Mucosa of stomach (tissue), 1 donor: ENCODE measurements at regions not wholly inside any gene's neighbourhood (a gene's known extent, or its start where the extent isn't known, plus 50 kb on each side); places are given as distances from the start of the nearest gene placed in this dataset.

Source experiments
- H3K27me3 ChIP-seq: one replicate; pipeline ENCODE4 v1.7.0; 2013; ENCODE audit warnings: mild to moderate bottlenecking, low read length; ENCODE audit not compliant: control insufficient read depth, insufficient read depth
- H3K36me3 ChIP-seq: one replicate; pipeline ENCODE4 v1.7.0; 2013; ENCODE audit warnings: low read length; ENCODE audit not compliant: control insufficient read depth, insufficient read depth
- H3K4me1 ChIP-seq: one replicate; pipeline ENCODE4 v1.7.0; 2013; ENCODE audit warnings: mild to moderate bottlenecking, low read length; ENCODE audit not compliant: control insufficient read depth, insufficient read depth
- H3K4me3 ChIP-seq: one replicate; pipeline ENCODE4 v1.7.0; 2013; ENCODE audit warnings: low read length
- H3K9ac ChIP-seq: one replicate; pipeline ENCODE4 v1.7.0; 2013; ENCODE audit warnings: mild to moderate bottlenecking, low read length, moderate library complexity
- H3K9me3 ChIP-seq: one replicate; pipeline ENCODE4 v1.7.0; 2013; ENCODE audit warnings: mild to moderate bottlenecking, low read length, moderate library complexity; ENCODE audit not compliant: control insufficient read depth
- donor health status: Pancreatic carcinoma.

DNA sequence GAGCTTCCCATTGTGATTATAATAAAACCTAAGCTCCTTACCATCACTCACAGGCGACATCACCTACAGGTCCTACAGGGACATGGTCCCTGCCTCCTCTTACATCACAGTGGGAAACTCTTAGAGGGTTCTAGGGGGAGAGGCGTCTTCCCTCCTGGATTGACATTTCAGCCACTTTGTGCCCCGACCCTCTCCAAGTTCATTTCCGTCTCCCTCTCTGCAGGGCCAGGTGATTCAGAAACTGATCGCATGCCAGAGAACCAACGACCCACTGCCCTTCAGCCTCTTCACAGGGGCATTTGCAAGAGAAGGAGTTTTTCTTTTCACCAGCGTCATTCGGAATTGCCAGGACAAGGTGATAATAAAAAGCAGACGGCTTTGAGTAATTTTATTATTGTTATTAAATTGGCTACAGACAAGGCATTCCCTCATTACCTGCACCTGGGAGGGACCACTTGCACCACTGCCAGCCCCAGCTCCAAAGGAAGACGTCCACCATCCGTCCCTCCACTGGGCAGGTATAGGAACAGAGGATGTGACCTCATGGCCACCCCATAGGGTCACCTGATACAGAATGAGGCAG is 85.8 kb upstream of the CUX1 start:
- H3K9ac ChIP-seq = no peak overlapping the region
- no peak overlapping the region for H3K4me3 ChIP-seq
- H3K4me1 ChIP-seq = peaks cover 30% of the 10 kb centered on the region
- no peaks in the 10 kb centered on the region for H3K27me3 ChIP-seq
- H3K36me3 ChIP-seq = no peaks in the 10 kb centered on the region
- H3K9me3 ChIP-seq = no peaks in the 10 kb centered on the region

GRCh38 chr7:101733713-101734475 is 83.5 kb upstream of the CUX1 start:
- no peaks in the 10 kb centered on the region for H3K36me3 ChIP-seq
- H3K9me3 ChIP-seq = no peaks in the 10 kb centered on the region
- peak overlapping the region; percentile 75 for H3K9ac ChIP-seq
- H3K4me1 ChIP-seq = peaks cover 23% of the 10 kb centered on the region
- H3K4me3 ChIP-seq = peak overlapping the region; percentile 50
- no peaks in the 10 kb centered on the region for H3K27me3 ChIP-seq

- no peak overlapping the region for H3K9ac ChIP-seq
- H3K36me3 ChIP-seq = no peaks in the 10 kb centered on the region
These were observed 81.3 kb upstream of the CUX1 start for GRCh38 chr7:101736084-101736483.

DNA sequence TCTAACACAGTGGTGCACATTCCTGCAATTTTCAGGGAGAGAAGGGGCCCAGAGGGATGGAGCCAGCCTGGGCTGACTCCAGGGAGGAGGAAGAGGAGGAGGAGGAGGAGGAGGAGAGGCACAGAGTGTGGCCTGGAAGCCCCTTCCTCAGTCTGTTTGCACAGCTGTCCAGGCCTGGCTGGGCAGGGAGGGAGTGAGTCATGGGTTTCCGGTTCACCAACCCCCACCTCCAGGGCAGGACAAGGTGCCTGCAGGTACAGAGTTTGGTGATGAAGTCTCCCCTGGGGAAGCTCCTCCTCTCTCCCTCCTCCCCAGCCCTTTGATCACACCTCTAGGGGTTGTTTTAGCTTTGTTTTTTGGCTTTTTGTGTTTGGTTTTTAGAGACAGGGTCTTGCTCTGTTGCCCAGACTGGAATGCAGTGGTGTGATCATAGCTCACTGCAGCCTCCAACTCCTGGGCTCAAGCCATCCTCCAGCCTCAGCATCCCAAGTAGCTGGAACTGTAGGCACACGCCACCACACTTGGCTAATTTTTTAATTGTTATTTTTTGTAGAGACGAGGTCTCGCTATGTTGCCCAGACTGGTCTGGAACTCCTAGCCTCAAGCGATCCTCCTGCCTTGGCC is 77.5 kb upstream of the CUX1 start:
- Histone ChIP-seq H3K9ac (no peak overlapping the region), H3K4me3 (no peak overlapping the region), H3K36me3 (no peaks in the 10 kb centered on the region), H3K9me3 (no peaks in the 10 kb centered on the region), H3K4me1 (peaks cover 30% of the 10 kb centered on the region), H3K27me3 (no peaks in the 10 kb centered on the region)

More at GRCh38 chr7:101736084-101736483, 81.3 kb upstream of the CUX1 start:
- H3K4me1 ChIP-seq = peaks cover 24% of the 10 kb centered on the region
- H3K27me3 ChIP-seq = no peaks in the 10 kb centered on the region
- H3K4me3 ChIP-seq = no peak overlapping the region
- H3K9me3 ChIP-seq = no peaks in the 10 kb centered on the region

DNA sequence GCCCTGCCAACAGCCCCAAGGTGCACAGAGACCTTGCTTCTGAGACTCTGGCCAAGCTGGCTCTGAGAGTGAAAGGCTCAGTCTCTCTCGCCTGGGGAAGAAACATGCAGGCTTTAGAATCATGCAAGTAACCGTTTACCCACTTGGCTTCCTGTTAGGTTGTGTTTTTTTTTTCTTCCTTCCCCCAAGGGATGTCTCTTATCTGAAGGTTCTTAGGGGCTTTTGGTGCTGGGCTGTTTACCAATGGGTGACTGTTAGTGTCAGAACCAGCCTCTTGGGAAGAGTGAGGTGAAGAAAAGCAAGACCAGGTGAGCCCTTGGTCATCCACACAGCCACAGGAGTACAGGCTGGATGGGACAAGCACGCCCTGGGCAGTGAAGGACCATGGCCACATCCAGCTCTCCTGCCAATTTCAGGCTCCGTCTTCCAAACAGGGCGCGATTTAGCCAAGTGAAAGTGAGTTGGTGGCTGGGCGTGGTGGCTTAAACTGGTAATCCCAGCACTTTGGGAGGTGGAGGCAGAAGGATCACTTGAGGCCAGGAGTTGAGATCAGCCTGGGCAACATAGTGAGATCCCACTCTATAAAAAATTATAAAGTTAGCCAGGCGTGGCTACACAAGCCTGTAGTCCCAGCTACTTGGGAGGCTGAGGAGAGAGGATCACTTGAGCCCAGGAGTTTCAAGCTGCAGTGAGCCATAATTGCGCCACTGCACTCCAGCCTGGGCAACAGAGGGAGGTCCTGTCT is 76.3 kb upstream of the CUX1 start:
- Histone ChIP-seq H3K9ac (no peak overlapping the region), H3K4me1 (peaks cover 30% of the 10 kb centered on the region), H3K36me3 (no peaks in the 10 kb centered on the region), H3K9me3 (no peaks in the 10 kb centered on the region), H3K4me3 (no peak overlapping the region), H3K27me3 (no peaks in the 10 kb centered on the region)

- Histone ChIP-seq H3K27me3 (no peaks in the 10 kb centered on the region), H3K9ac (peak overlapping the region; percentile 22), H3K4me1 (peaks cover 30% of the 10 kb centered on the region), H3K9me3 (no peaks in the 10 kb centered on the region), H3K36me3 (no peaks in the 10 kb centered on the region), H3K4me3 (peak overlapping the region; percentile 56)
These were observed 74.0 kb upstream of the CUX1 start for GRCh38 chr7:101743241-101743994.

DNA sequence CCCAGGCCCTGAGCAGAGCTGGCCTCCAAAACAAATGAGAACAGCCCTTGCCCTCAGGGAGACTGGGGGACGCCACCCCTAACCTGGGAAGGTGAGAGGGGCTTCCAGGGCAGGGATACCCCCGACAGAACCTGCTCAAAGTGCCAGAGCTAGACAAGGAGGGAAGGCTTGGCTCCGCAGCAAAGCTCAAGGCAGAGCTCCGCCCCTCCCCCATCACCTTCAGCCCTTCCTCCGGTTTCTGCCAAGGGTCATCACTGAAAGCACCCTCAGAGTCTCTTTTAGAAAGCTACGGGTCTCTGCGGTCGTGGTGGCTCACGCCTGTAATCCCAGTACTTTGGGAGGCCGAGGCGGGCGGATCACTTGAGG is 73.4 kb upstream of the CUX1 start:
- Histone ChIP-seq H3K4me3 (no peak overlapping the region), H3K4me1 (peaks cover 30% of the 10 kb centered on the region), H3K27me3 (no peaks in the 10 kb centered on the region), H3K9me3 (no peaks in the 10 kb centered on the region), H3K36me3 (no peaks in the 10 kb centered on the region), H3K9ac (peak overlapping the region; percentile 22)

GRCh38 chr7:101744588-101744987 is 72.8 kb upstream of the CUX1 start:
- Histone ChIP-seq H3K9me3 (no peaks in the 10 kb centered on the region), H3K4me3 (no peak overlapping the region), H3K4me1 (peaks cover 26% of the 10 kb centered on the region), H3K9ac (no peak overlapping the region), H3K36me3 (no peaks in the 10 kb centered on the region), H3K27me3 (no peaks in the 10 kb centered on the region)

DNA sequence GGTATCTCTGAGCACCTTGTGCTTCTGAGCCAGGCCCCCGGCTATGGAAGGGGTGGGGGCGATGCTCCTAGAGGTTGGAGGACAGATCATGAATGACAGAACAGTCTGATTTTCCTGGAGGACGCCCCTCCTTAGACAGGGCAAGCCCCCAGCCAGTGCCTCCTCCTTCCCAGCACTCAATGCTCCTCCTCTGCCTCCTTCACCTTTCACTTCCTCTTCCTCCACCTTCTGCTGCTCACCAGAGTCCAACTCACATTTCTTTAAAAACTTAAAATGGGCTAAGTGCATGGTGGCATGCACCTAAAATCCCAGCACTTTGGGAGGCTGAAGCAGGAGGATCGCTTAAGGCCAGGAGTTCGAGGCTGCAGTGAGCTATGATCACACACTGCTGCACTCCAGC is 71.1 kb upstream of the CUX1 start:
- Histone ChIP-seq H3K4me1 (peaks cover 14% of the 10 kb centered on the region), H3K4me3 (no peak overlapping the region), H3K9ac (no peak overlapping the region), H3K27me3 (no peaks in the 10 kb centered on the region), H3K36me3 (no peaks in the 10 kb centered on the region), H3K9me3 (no peaks in the 10 kb centered on the region)

GRCh38 chr7:101747053-101747878 is 70.2 kb upstream of the CUX1 start:
- no peaks in the 10 kb centered on the region for H3K27me3 ChIP-seq
- no peak overlapping the region for H3K4me3 ChIP-seq
- peaks cover 6% of the 10 kb centered on the region for H3K4me1 ChIP-seq
- no peak overlapping the region for H3K9ac ChIP-seq
- H3K9me3 ChIP-seq = no peaks in the 10 kb centered on the region
- no peaks in the 10 kb centered on the region for H3K36me3 ChIP-seq

DNA sequence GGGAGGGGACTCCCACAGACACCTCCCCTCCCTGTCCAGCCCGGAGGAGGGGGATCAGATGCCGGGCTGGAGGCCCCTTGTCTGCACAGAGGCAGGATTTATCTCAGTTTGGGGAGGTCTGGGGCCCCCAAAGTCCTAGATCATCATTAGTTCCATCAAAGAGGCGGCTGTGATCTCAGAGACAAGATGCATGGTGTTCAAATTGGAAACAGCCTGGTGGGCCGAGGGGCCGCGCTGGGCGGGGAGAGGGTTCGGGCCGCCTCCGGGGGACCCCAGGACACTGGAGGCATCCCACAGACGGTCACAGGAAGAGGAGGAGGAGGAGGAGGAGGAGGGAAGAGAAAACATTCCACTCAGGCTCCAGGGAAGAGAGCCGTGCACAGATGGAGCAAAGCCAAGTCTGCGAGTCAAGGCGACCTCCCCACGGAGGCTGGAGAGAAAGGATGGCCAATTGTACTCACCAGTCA is 69.5 kb upstream of the CUX1 start:
- Histone ChIP-seq H3K4me1 (peaks cover 6% of the 10 kb centered on the region), H3K9ac (no peak overlapping the region), H3K4me3 (no peak overlapping the region), H3K9me3 (no peaks in the 10 kb centered on the region), H3K36me3 (no peaks in the 10 kb centered on the region), H3K27me3 (no peaks in the 10 kb centered on the region)
